Activated CD4-positive, alpha-beta memory T cell treated with anti-CD3 and anti-CD28 coated beads, Interleukin-2, amount 10 ng/mL, durations not matched to agents 7 days and 5 days (primary cell): ENCODE measurements at regions not wholly inside any gene's neighbourhood (a gene's known extent, or its start where the extent isn't known, plus 50 kb on each side); places are given as distances from the start of the nearest gene placed in this dataset.

Source experiments
- CTCF ChIA-PET: fragments of 350-600 bp; sonication (Branson Sonifier 250); formaldehyde crosslinking; loops from one replicate; lab custom pipeline; 2021; ENCODE audit warnings: antibody characterized with exemption, inconsistent platforms; lab: Charles Lee
- POLR2A ChIA-PET: fragments of 350-600 bp; sonication (Branson Sonifier 250); formaldehyde crosslinking; loops from one replicate; lab custom pipeline; 2021; ENCODE audit warnings: antibody characterized with exemption; lab: Charles Lee
- DNase-seq: peaks from one replicate; pipeline ENCODE4 v3.0.0-alpha.2; 2020
- H3K27ac Mint-ChIP-seq: one replicate; pipeline ENCODE4 v1.8.0; 2021; ENCODE audit warnings: mild to moderate bottlenecking, mixed read lengths
- H3K27me3 Mint-ChIP-seq: one replicate; pipeline ENCODE4 v1.8.0; 2021; ENCODE audit warnings: mixed read lengths
- H3K36me3 Mint-ChIP-seq: one replicate; pipeline ENCODE4 v1.8.0; 2021; ENCODE audit warnings: low read depth, mixed read lengths
- H3K4me1 Mint-ChIP-seq: one replicate; pipeline ENCODE4 v1.8.0; 2021; ENCODE audit warnings: mixed read lengths
- H3K4me3 Mint-ChIP-seq: one replicate; pipeline ENCODE4 v1.8.0; 2021; ENCODE audit warnings: mild to moderate bottlenecking, mixed read lengths
- H3K9me3 Mint-ChIP-seq: one replicate; pipeline ENCODE4 v1.8.0; 2021; ENCODE audit warnings: mixed read lengths

GRCh38 chr5:125171641-125172040 lies 425.2 kb upstream of the ZNF608 start:
- H3K4me1 Mint-ChIP-seq = no peaks in the 10 kb centered on the region
- peaks cover 6% of the 10 kb centered on the region for H3K9me3 Mint-ChIP-seq
- no peaks in the 10 kb centered on the region for H3K27me3 Mint-ChIP-seq
- no peak for DNase-seq
- no peak overlapping the region for H3K27ac Mint-ChIP-seq
- no peak overlapping the region for H3K4me3 Mint-ChIP-seq
- POLR2A ChIA-PET = no interaction called here
- no peaks in the 10 kb centered on the region for H3K36me3 Mint-ChIP-seq
- CTCF ChIA-PET = no interaction called here

GRCh38 chr5:125175348-125176004 lies 429.0 kb upstream of the ZNF608 start:
- DNase-seq = no peak
- Mint-ChIP-seq H3K27me3 (no peaks in the 10 kb centered on the region), H3K4me3 (no peak overlapping the region), H3K9me3 (peaks cover 12% of the 10 kb centered on the region), H3K36me3 (no peaks in the 10 kb centered on the region), H3K27ac (no peak overlapping the region), H3K4me1 (no peaks in the 10 kb centered on the region)
- CTCF ChIA-PET = no interaction called here
- POLR2A ChIA-PET = no interaction called here

GRCh38 chr5:125176005-125176390 lies 429.6 kb upstream of the ZNF608 start:
- H3K9me3 Mint-ChIP-seq = peaks cover 12% of the 10 kb centered on the region
- no peaks in the 10 kb centered on the region for H3K36me3 Mint-ChIP-seq
- DNase-seq = no peak
- H3K4me1 Mint-ChIP-seq = no peaks in the 10 kb centered on the region
- no peak overlapping the region for H3K4me3 Mint-ChIP-seq
- ChIA-PET CTCF (no interaction called here), POLR2A (no interaction called here)
- H3K27me3 Mint-ChIP-seq = no peaks in the 10 kb centered on the region
- no peak overlapping the region for H3K27ac Mint-ChIP-seq

GRCh38 chr5:125177340-125177739 lies 430.9 kb upstream of the ZNF608 start:
- peaks cover 12% of the 10 kb centered on the region for H3K9me3 Mint-ChIP-seq
- DNase-seq = no peak
- CTCF ChIA-PET = no interaction called here
- H3K27ac Mint-ChIP-seq = no peak overlapping the region
- H3K4me1 Mint-ChIP-seq = no peaks in the 10 kb centered on the region
- POLR2A ChIA-PET = no interaction called here
- no peak overlapping the region for H3K4me3 Mint-ChIP-seq
- H3K27me3 Mint-ChIP-seq = no peaks in the 10 kb centered on the region
- no peaks in the 10 kb centered on the region for H3K36me3 Mint-ChIP-seq

- Mint-ChIP-seq H3K27me3 (no peaks in the 10 kb centered on the region), H3K4me1 (no peaks in the 10 kb centered on the region), H3K27ac (no peak overlapping the region), H3K36me3 (no peaks in the 10 kb centered on the region), H3K4me3 (no peak overlapping the region), H3K9me3 (peaks cover 17% of the 10 kb centered on the region)
- ChIA-PET POLR2A (no interaction called here), CTCF (no interaction called here)
- DNase-seq = no peak
Observed at GRCh38 chr5:125179612-125180011, 433.2 kb upstream of the ZNF608 start.

- Mint-ChIP-seq H3K36me3 (no peaks in the 10 kb centered on the region), H3K4me1 (no peaks in the 10 kb centered on the region), H3K4me3 (no peak overlapping the region), H3K27ac (no peak overlapping the region), H3K27me3 (no peaks in the 10 kb centered on the region), H3K9me3 (peaks cover 20% of the 10 kb centered on the region)
- CTCF ChIA-PET = no interaction called here
- DNase-seq = no peak
- POLR2A ChIA-PET = no interaction called here
Observed at GRCh38 chr5:125180231-125180829, 433.9 kb upstream of the ZNF608 start.

GRCh38 chr5:125181159-125181558 lies 434.7 kb upstream of the ZNF608 start:
- ChIA-PET CTCF (no interaction called here), POLR2A (no interaction called here)
- Mint-ChIP-seq H3K4me1 (no peaks in the 10 kb centered on the region), H3K36me3 (no peaks in the 10 kb centered on the region), H3K9me3 (peaks cover 21% of the 10 kb centered on the region), H3K27ac (no peak overlapping the region), H3K4me3 (no peak overlapping the region), H3K27me3 (no peaks in the 10 kb centered on the region)
- no peak for DNase-seq

- H3K4me1 Mint-ChIP-seq = no peaks in the 10 kb centered on the region
- no peaks in the 10 kb centered on the region for H3K36me3 Mint-ChIP-seq
- DNase-seq = no peak
- H3K27ac Mint-ChIP-seq = no peak overlapping the region
- ChIA-PET POLR2A (no interaction called here), CTCF (no interaction called here)
- peaks cover 17% of the 10 kb centered on the region for H3K9me3 Mint-ChIP-seq
- no peak overlapping the region for H3K4me3 Mint-ChIP-seq
- no peaks in the 10 kb centered on the region for H3K27me3 Mint-ChIP-seq
Observed at GRCh38 chr5:125181955-125182354, 435.5 kb upstream of the ZNF608 start.

GRCh38 chr5:125185740-125186139 lies 439.3 kb upstream of the ZNF608 start:
- Mint-ChIP-seq H3K36me3 (no peaks in the 10 kb centered on the region), H3K9me3 (peaks cover 9% of the 10 kb centered on the region), H3K27me3 (no peaks in the 10 kb centered on the region), H3K4me3 (no peak overlapping the region), H3K4me1 (no peaks in the 10 kb centered on the region), H3K27ac (no peak overlapping the region)
- DNase-seq = no peak
- CTCF ChIA-PET = no interaction called here
- POLR2A ChIA-PET = no interaction called here

- no peaks in the 10 kb centered on the region for H3K36me3 Mint-ChIP-seq
- no peak for DNase-seq
- CTCF ChIA-PET = no interaction called here
- H3K4me1 Mint-ChIP-seq = no peaks in the 10 kb centered on the region
- POLR2A ChIA-PET = no interaction called here
- H3K27ac Mint-ChIP-seq = no peak overlapping the region
- H3K4me3 Mint-ChIP-seq = no peak overlapping the region
- no peaks in the 10 kb centered on the region for H3K27me3 Mint-ChIP-seq
- peaks cover 9% of the 10 kb centered on the region for H3K9me3 Mint-ChIP-seq
Observed at GRCh38 chr5:125186911-125187375, 440.5 kb upstream of the ZNF608 start.

GRCh38 chr5:125189531-125189941 lies 443.1 kb upstream of the ZNF608 start:
- peaks cover 5% of the 10 kb centered on the region for H3K9me3 Mint-ChIP-seq
- H3K4me3 Mint-ChIP-seq = no peak overlapping the region
- ChIA-PET CTCF (no interaction called here), POLR2A (no interaction called here)
- DNase-seq = no peak
- no peaks in the 10 kb centered on the region for H3K27me3 Mint-ChIP-seq
- no peaks in the 10 kb centered on the region for H3K36me3 Mint-ChIP-seq
- no peaks in the 10 kb centered on the region for H3K4me1 Mint-ChIP-seq
- H3K27ac Mint-ChIP-seq = no peak overlapping the region

- peaks cover under 1% of the 10 kb centered on the region for H3K9me3 Mint-ChIP-seq
- H3K4me1 Mint-ChIP-seq = no peaks in the 10 kb centered on the region
- ChIA-PET CTCF (no interaction called here), POLR2A (no interaction called here)
- no peaks in the 10 kb centered on the region for H3K36me3 Mint-ChIP-seq
- no peak for DNase-seq
- no peaks in the 10 kb centered on the region for H3K27me3 Mint-ChIP-seq
- H3K4me3 Mint-ChIP-seq = no peak overlapping the region
- no peak overlapping the region for H3K27ac Mint-ChIP-seq
Observed at GRCh38 chr5:125190232-125191087, 444.0 kb upstream of the ZNF608 start.

- POLR2A ChIA-PET = no interaction called here
- no peak overlapping the region for H3K27ac Mint-ChIP-seq
Observed at GRCh38 chr5:125194883-125195282, 448.4 kb upstream of the ZNF608 start.

More at GRCh38 chr5:125194883-125195282, 448.4 kb upstream of the ZNF608 start:
- CTCF ChIA-PET = no interaction called here
- H3K4me3 Mint-ChIP-seq = no peak overlapping the region
- DNase-seq = no peak
- no peaks in the 10 kb centered on the region for H3K36me3 Mint-ChIP-seq
- no peaks in the 10 kb centered on the region for H3K9me3 Mint-ChIP-seq
- no peaks in the 10 kb centered on the region for H3K4me1 Mint-ChIP-seq
- H3K27me3 Mint-ChIP-seq = no peaks in the 10 kb centered on the region
